ENCODE measurements at regions not wholly inside any gene's neighbourhood (a gene's known extent, or its start where the extent isn't known, plus 50 kb on each side); places are given as distances from the start of the nearest gene placed in this dataset.
A peak's percentile ranks its signal among the peaks of the same experiment; 100 is the strongest.

GRCh38 chr16:75780669-75781068 is 54.4 kb upstream of the CPHXL start:
- no peak for TF ChIP-seq CTCF (IDR thresholded peaks at IDR 0.05; ENCODE audit: unreplicated experiment)
- no peak overlapping the region for H3K27ac Mint-ChIP-seq (ENCODE audit: low read depth, unreplicated experiment)
- ChIA-PET POLR2A (interaction anchor here (0.7 kb wide), 1 partner anchor 1232 kb away, joined by 3 read pairs; no protein-coding TSS in a partner anchor), CTCF (interaction anchor here (0.6 to 1.9 kb wide), 4 partner anchors 15 to 1390 kb away, joined by 3 to 6 read pairs (median 3); no protein-coding TSS in a partner anchor)
- H3K36me3 Mint-ChIP-seq (ENCODE audit: insufficient read depth, unreplicated experiment), result peaks cover 5% of the 10 kb centered on the region
- intact Hi-C loops (cut with micrococcal nuclease), result no loop called here
- no peaks in the 10 kb centered on the region for H3K9me3 Mint-ChIP-seq (ENCODE audit: unreplicated experiment)
- no TSS peak for BruUV-seq (replicated peaks)
- no peak for DNase-seq (ENCODE audit: unreplicated experiment)
- H3K27me3 Mint-ChIP-seq (ENCODE audit: insufficient read depth, unreplicated experiment), result peaks cover 9% of the 10 kb centered on the region
- H3K4me1 Mint-ChIP-seq (ENCODE audit: insufficient read depth, unreplicated experiment), result no peaks in the 10 kb centered on the region
- no peak overlapping the region for H3K4me3 Mint-ChIP-seq (ENCODE audit: unreplicated experiment)

- DNase-seq (ENCODE audit: unreplicated experiment), result no peak
- ChIA-PET POLR2A (interaction anchor here (0.6 to 0.8 kb wide), 2 partner anchors 15 to 664 kb away, joined by 3 read pairs; no protein-coding TSS in a partner anchor), CTCF (interaction anchor here (0.6 to 1.9 kb wide), 4 partner anchors 16 to 1322 kb away, joined by 3 to 6 read pairs (median 4); no protein-coding TSS in a partner anchor)
- no peaks in the 10 kb centered on the region for H3K9me3 Mint-ChIP-seq (ENCODE audit: unreplicated experiment)
- H3K4me3 Mint-ChIP-seq (ENCODE audit: unreplicated experiment), result no peak overlapping the region
- no peak overlapping the region for H3K27ac Mint-ChIP-seq (ENCODE audit: low read depth, unreplicated experiment)
- H3K36me3 Mint-ChIP-seq (ENCODE audit: insufficient read depth, unreplicated experiment), result no peaks in the 10 kb centered on the region
- BruUV-seq (replicated peaks), result no TSS peak
- H3K4me1 Mint-ChIP-seq (ENCODE audit: insufficient read depth, unreplicated experiment), result no peaks in the 10 kb centered on the region
- H3K27me3 Mint-ChIP-seq (ENCODE audit: insufficient read depth, unreplicated experiment), result peaks cover 9% of the 10 kb centered on the region
- intact Hi-C loops (cut with micrococcal nuclease), result no loop called here
- no peak for TF ChIP-seq CTCF (IDR thresholded peaks at IDR 0.05; ENCODE audit: unreplicated experiment)
Observed at GRCh38 chr16:75781683-75782343, 55.5 kb upstream of the CPHXL start.

GRCh38 chr16:75787440-75787839 is 61.1 kb upstream of the CPHXL start:
- ChIA-PET CTCF (interaction anchor here (0.8 to 3.7 kb wide), 5 partner anchors 13 to 1388 kb away, joined by 3 to 25 read pairs (median 3); no protein-coding TSS in a partner anchor), POLR2A (no interaction called here)
- no peak for DNase-seq (ENCODE audit: unreplicated experiment)
- BruUV-seq (replicated peaks), result no TSS peak
- H3K9me3 Mint-ChIP-seq (ENCODE audit: unreplicated experiment), result no peaks in the 10 kb centered on the region
- H3K4me1 Mint-ChIP-seq (ENCODE audit: insufficient read depth, unreplicated experiment), result no peaks in the 10 kb centered on the region
- H3K27ac Mint-ChIP-seq (ENCODE audit: low read depth, unreplicated experiment), result no peak overlapping the region
- peaks cover 6% of the 10 kb centered on the region for H3K36me3 Mint-ChIP-seq (ENCODE audit: insufficient read depth, unreplicated experiment)
- H3K4me3 Mint-ChIP-seq (ENCODE audit: unreplicated experiment), result no peak overlapping the region
- TF ChIP-seq CTCF (IDR thresholded peaks at IDR 0.05; ENCODE audit: unreplicated experiment), result no peak
- H3K27me3 Mint-ChIP-seq (ENCODE audit: insufficient read depth, unreplicated experiment), result peaks cover 9% of the 10 kb centered on the region
- intact Hi-C loops (cut with micrococcal nuclease), result no loop called here

- intact Hi-C loops (cut with micrococcal nuclease), result loop anchor here (1.0 to 2.0 kb wide), 4 partner anchors 490 to 1382 kb away; no protein-coding TSS in a partner anchor
- Mint-ChIP-seq H3K9me3 (ENCODE audit: unreplicated experiment) (no peaks in the 10 kb centered on the region), H3K36me3 (ENCODE audit: insufficient read depth, unreplicated experiment) (peaks cover 6% of the 10 kb centered on the region), H3K4me1 (ENCODE audit: insufficient read depth, unreplicated experiment) (no peaks in the 10 kb centered on the region), H3K27me3 (ENCODE audit: insufficient read depth, unreplicated experiment) (no peaks in the 10 kb centered on the region), H3K27ac (ENCODE audit: low read depth, unreplicated experiment) (no peak overlapping the region), H3K4me3 (ENCODE audit: unreplicated experiment) (no peak overlapping the region)
- peak; percentile 69 for DNase-seq (ENCODE audit: unreplicated experiment)
- CTCF ChIA-PET, result interaction anchor here (0.5 to 2.1 kb wide), 4 partner anchors 11 to 1382 kb away, joined by 3 to 8 read pairs (median 3); no protein-coding TSS in a partner anchor
- POLR2A ChIA-PET, result no interaction called here
- peak; percentile 67 for TF ChIP-seq CTCF (IDR thresholded peaks at IDR 0.05; ENCODE audit: unreplicated experiment)
- BruUV-seq (replicated peaks), result no TSS peak
Observed at GRCh38 chr16:75789237-75789636, 62.9 kb upstream of the CPHXL start.
